Glomerular visceral epithelial cell (primary cell): ENCODE measurements at regions not wholly inside any gene's neighbourhood (a gene's known extent, or its start where the extent isn't known, plus 50 kb on each side); places are given as distances from the start of the nearest gene placed in this dataset.
"Not testable (repeated sequence)": the region's sequence is repeated elsewhere in the genome, so short reads cannot be mapped to it uniquely, and the experiment has no call there.

Source experiments
- DNase-seq: peaks from one replicate; pipeline ENCODE4 v3.0.0-alpha.2; 2016; ENCODE audit errors: extremely low spot score

GRCh38 chr16:72596373-72596772 is 424.4 kb upstream of the PMFBP1 start:
- DNase-seq = no peak

GRCh38 chr16:72590151-72590937 is 418.4 kb upstream of the PMFBP1 start:
- DNase-seq = no peak

- no peak for DNase-seq
Measured at GRCh38 chr16:72588551-72588950, 416.6 kb upstream of the PMFBP1 start.

GRCh38 chr16:72578061-72578460 is 406.1 kb upstream of the PMFBP1 start:
- not testable (repeated sequence) for DNase-seq

GRCh38 chr16:72576189-72576588 is 404.2 kb upstream of the PMFBP1 start:
- DNase-seq = no peak

- no peak for DNase-seq
Measured at GRCh38 chr16:72569677-72570076, 397.7 kb upstream of the PMFBP1 start.

- no peak for DNase-seq
Measured at GRCh38 chr16:72568502-72568901, 396.5 kb upstream of the PMFBP1 start.

GRCh38 chr16:72566174-72566573 is 394.2 kb upstream of the PMFBP1 start:
- no peak for DNase-seq

GRCh38 chr16:72565106-72565505 is 393.2 kb upstream of the PMFBP1 start:
- DNase-seq = no peak

GRCh38 chr16:72560617-72561016 is 388.7 kb upstream of the PMFBP1 start:
- DNase-seq = no peak

GRCh38 chr16:72558501-72558900 is 386.5 kb upstream of the PMFBP1 start:
- no peak for DNase-seq

GRCh38 chr16:72554935-72555334 is 383.0 kb upstream of the PMFBP1 start:
- DNase-seq = no peak

- no peak for DNase-seq
Measured at GRCh38 chr16:72552654-72553053, 380.7 kb upstream of the PMFBP1 start.

GRCh38 chr16:72551649-72552048 is 379.7 kb upstream of the PMFBP1 start:
- no peak for DNase-seq

GRCh38 chr16:72549878-72550277 is 377.9 kb upstream of the PMFBP1 start:
- DNase-seq = no peak

- no peak for DNase-seq
Measured at GRCh38 chr16:72542102-72542501, 370.1 kb upstream of the PMFBP1 start.

- DNase-seq = peak; percentile 20
Measured at GRCh38 chr16:72537664-72538063, 365.7 kb upstream of the PMFBP1 start.

GRCh38 chr16:72536723-72537435 is 364.9 kb upstream of the PMFBP1 start:
- DNase-seq = peak; percentile 16

- DNase-seq = no peak
Measured at GRCh38 chr16:72532906-72533410, 361.0 kb upstream of the PMFBP1 start.

GRCh38 chr16:72530434-72530833 is 358.5 kb upstream of the PMFBP1 start:
- DNase-seq = no peak

- DNase-seq = no peak
Measured at GRCh38 chr16:72523087-72523486, 351.1 kb upstream of the PMFBP1 start.

- no peak for DNase-seq
Measured at GRCh38 chr16:72517154-72517553, 345.2 kb upstream of the PMFBP1 start.

- no peak for DNase-seq
Measured at GRCh38 chr16:72511171-72511570, 339.2 kb upstream of the PMFBP1 start.
